HG02763 (cell line): ENCODE measurements at regions not wholly inside any gene's neighbourhood (a gene's known extent, or its start where the extent isn't known, plus 50 kb on each side); places are given as distances from the start of the nearest gene placed in this dataset.
"Not testable (repeated sequence)": the region's sequence is repeated elsewhere in the genome, so short reads cannot be mapped to it uniquely, and the experiment has no call there.

Experiments
- ATAC-seq: cut with Tn5 transposase; IDR thresholded peaks from one replicate; pipeline ENCODE4 v1.9.1; 2021; ENCODE audit warnings: mild to moderate bottlenecking, moderate library complexity; ENCODE audit not compliant: unreplicated experiment

DNA sequence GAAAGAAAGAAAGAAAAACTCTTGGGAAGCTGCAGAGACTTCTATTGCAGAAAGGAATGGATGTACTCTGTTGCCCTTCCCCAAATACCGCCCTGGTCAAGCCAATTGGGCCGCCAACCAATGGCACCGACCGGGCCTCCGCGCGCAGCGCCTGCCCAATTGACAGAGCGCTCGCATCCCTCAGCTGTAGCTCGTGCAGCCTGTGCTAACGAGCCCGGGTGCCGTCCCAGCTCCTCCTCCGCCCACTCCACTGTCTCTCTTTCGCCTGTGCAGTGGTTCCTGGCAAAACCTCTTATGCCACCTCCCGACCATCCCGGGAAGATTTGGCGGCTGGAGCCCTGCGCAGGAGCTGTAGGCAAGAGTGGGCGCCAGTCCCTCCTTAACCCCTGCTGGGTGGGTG lies 304.2 kb upstream of the DPP6 start:
- not testable (repeated sequence) for ATAC-seq

DNA sequence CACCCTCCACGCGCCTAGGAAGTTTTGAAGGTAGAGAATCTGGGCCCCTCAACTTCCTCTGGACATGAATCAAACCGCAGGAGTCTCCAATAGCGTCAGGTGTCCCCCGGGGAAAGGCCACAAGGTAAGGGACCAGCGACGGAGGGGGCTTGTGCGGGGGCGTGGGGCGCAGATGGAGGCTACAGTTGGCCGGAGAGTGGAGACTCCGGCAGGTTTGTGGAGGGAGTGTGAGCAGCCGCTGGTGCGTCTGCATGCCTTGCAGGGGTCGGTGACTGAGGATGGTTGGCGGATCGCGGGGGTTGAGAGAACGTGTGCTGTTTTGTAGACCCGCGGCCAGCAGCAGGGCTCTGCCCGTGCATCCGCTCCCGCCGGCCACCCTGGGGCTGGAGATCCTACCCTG lies 303.3 kb upstream of the DPP6 start:
- ATAC-seq: not testable (repeated sequence)

DNA sequence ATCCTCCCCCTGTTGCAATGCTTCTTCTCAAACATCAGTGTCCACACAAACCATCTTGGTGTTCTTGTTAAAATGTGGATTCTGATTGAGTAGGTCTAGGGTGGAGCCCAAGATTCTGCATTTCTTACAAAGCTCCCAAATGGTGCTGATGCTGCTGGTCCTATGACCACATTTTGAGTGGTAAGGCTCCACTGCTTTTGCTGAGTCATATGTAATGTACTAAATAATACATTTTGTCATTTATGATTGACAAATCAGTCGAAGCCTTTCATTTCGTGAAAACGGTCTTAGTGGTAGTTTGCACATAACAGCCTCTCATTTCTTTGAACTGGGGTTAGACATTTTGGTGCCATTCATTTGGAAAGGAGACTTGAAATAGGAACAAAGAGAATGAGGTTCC lies 286.3 kb upstream of the DPP6 start:
- ATAC-seq: not testable (repeated sequence)

DNA sequence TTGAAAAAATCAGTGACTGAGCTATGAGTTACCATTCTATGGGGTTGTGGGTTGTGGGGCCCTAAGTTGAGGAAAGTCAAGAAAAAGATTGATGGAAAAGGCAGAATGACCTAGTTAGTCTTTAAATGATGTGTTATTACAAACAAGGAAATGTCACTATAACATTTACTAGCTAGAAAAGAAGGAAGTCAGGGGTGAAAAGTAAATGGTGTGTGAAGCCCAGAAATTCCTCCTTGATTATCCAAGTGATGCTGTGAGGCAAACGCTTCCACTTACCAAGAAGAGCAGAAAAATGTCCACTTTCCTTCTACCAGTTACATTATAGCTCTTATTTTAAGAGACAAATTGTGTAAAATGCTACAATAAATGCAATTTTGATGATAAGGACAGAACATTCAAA lies 285.3 kb upstream of the DPP6 start:
- ATAC-seq: not testable (repeated sequence)

DNA sequence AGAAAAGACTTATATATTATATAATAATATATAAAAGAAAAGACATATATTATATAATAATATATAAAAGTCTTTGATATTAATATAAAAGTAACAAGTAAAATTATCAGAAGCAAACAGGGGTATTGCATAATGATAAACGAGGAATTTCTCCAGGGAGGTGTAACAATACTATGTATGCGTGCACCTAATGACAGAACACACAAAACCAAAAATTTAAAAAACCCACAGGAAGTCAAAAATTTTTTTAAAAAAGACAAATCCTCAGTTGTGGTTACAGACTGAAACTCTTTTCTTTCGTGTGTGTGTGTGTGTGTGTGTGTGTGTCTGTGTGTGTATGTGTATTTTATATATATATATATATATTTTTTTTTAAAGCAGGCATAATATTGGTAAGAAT lies 279.2 kb upstream of the DPP6 start:
- ATAC-seq: no peak

DNA sequence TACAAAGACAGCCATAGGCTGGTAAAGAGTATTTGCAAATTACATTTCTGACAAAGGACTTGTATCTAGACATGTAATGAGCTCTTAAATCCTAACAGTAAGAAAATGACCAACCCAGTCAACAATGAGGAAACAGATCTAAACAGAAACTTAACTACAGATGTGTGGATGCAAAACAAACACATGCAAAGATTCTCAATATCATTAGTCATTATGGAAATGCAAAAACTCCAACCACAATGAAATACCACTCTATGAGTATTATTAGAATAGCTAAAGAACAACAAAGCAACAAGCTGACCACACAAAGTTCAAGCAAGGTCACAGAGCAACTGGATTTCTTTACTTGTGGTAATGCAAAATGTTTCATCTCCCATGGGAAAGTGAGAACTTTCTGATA lies 275.3 kb upstream of the DPP6 start:
- not testable (repeated sequence) for ATAC-seq

DNA sequence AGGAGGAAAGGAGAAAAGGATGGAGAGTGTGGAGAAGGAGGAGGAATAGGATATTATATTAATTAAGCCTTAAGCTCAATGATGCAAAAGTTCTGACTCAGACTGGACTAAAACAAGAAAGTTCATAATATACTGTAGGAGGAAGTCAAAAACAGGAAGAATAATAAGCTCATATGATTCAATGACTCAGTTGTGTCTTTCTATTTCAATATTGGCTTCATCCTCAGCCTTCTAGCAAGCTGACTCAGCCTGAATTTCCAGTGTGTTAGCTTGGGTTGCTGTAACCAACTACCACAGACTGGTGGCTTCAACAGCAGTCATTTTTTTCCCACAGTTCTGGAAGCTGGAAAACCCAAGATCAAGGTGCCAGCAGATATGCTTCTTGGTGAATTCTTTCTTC lies 254.8 kb upstream of the DPP6 start:
- ATAC-seq: not testable (repeated sequence)

DNA sequence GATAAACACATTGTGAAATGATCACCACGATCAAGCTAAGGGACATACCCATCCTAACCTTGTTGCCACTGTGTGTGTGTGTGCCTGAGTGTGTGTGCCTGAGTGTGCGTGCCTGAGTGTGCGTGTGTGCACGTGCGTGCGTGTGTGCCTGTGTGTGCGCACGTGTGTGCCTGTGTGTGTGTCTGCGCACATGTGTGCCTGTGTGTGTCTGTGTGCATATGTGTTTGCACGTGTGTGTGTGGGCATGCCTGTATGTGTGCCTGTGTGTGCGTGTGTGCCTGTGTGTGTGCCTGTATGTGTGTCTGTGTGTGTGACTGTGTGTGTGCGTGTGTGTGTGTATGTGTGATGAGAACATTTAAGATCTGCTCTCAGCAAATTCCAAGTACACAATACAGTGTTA lies 244.1 kb upstream of the DPP6 start:
- no peak for ATAC-seq

DNA sequence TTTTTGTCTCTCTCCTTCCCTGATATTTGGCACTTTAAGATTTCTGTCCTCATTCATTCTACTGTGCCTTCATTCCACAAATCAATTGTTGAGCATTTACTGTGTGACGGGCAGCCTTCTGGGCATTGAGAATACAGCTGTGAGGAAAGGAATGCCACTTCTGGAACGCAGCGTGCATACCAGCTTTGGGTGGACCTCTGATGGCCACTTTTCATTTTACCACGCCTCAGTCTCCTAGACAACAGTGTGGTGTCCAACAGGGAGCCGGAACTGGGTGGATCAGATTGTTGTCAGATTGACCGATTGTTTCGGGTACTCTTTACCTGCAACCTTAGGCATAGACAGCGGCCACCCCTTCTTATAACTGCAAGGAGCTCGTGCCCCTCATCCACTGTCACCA lies 222.7 kb upstream of the DPP6 start:
- ATAC-seq: no peak

DNA sequence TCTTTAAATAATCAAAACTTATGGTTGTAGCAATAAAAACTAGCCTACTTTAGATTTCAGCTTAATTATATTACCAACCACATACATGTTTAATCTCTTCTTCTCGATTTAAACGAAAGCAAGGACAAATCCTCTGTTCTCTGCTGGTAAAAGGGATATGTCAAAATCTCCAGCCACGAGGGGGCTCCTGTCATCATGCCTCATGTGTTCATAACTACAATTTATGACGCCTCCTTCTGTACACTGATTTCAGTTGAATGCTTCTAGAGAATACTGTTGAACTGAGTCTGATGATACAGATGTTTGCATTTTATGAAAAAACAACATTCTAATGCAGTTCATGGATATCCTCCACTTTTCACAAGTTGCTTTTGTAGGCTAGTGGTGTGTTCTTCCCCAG lies 220.0 kb upstream of the DPP6 start:
- no peak for ATAC-seq

DNA sequence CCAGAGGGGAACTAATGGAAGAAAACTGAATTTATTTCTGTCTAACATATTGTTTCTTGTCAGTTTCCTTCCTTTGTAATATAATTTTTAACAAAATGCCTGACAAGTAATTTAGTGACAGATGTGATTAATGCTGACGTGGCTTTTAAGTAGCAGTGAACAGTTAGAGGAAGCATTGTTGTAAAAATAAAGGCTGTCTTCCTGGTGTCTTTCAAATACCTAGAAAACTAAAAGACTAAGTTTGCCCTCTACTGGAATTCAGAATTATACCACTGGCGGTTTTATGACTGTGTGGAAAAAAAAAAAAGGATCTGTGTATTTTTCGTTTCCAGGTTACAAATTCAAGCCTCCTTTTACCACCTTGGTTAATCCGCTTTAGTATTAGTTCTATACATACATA lies 217.1 kb upstream of the DPP6 start:
- ATAC-seq: no peak

DNA sequence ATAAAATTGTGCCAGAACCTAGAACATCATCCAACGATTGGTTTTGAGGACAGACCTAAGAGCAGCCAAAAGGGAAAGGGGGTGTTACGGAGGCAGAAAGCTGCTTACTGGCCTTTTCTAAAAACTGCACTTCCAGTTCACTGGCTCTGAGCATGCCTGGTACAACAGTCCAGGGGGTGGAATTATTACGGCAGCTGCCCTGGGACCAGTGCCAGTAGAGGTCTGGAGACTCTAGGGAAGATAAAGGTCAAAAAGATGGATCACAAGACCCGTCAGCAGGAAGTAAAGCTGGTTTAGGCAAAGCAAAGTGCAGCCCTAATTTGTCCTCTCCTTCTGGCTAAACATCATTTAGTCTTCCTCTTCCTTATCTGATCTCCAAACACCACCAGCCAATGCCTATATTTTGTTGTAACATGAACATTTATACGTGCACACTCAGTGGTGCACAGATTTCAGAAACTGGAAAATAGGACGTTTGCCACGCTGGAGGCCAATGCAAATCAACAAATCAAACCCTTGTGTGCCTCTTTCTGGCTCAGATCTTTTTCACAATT lies 216.4 kb upstream of the DPP6 start:
- ATAC-seq: no peak

DNA sequence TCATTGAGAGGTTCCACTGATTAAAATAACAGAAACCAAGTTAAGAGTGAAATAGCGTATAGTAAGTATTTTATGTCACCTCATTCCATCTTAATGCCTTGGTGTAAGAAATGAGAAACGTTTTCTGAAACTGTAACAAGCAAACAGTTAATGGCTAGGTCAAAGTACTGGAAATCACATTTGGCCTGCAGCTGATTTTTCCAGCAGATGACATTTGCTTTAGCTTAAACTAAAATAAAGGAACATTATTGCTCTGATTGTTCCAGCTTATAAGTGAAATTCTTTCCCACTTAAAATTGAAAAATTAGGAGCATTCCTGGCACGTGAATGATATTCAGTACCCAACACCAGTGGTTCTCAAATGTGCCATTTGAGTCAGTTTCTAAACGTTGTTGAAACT lies 213.6 kb upstream of the DPP6 start:
- no peak for ATAC-seq

DNA sequence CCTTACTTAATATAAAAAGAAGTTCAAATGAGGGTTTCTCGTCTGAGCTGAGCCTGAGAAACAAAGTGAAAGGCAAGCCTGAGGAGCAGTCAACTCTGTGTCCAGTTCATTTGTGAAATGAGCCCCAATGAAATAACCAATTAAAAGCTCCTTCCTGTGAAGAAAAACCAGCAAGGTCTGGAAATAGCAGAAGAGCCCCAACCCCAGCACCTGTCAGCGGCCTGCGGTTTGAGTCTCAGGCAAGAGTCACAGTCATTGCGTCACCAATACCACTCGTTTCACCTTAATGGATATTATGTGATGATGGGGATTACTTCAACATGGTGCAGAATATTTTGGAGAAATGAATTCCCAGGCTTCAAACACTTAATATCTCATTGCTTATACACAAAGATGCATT lies 211.3 kb upstream of the DPP6 start:
- ATAC-seq: no peak

DNA sequence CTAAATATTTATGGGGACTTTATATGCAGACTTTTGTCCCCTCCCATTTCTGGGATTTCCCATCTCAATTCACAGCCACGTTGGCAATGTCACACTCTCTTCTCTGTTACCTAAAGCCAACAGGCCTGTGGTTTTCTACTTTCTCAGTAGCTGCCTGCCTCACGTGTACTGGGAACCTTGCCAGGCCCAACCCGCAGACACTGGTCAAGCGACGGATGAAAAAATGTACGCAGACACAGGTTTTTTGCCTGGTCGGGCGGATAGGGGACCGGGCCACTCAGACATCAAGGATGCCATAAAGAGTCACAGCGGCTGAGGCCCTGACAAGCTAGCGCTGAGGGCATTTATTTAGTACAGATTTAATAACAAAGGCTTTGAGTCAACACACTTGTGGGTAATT lies 204.4 kb upstream of the DPP6 start:
- ATAC-seq: no peak

DNA sequence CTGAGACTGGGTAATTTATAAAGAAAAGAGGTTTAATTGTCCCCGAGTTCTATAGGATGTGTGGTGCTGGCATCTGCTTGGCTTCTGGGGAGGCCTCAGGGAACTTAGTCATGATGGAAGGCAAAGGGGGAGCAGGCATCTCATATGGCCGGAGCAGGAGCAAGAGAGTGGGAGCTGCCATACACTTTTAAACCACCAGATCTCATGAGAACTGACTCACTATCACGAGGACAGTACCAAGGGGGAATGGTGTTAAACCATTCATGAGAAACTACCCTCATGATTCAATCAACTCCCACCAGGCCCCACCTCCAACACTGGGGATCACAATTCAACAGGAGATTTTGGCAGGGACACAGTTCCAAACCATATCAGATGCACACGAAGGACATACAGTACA lies 199.9 kb upstream of the DPP6 start:
- no peak for ATAC-seq

DNA sequence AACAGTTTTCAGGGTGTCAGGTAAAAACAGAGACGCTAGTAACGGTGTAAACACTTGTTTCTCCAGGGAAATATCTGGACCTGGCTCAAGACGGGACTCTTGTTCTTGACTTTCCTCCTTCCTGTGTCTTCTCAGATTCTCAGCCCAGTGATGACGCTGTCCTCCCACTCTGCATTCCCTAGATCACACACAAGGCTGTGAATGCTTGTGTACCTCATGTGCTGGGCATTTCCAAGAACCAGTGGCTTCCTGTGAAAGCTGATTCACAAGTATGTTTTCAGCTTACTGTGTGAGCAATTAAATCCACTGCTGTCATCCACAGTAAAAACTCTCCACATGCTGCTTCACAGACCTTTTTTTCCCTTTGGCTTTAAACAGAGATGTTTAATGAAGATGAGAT lies 193.8 kb upstream of the DPP6 start:
- no peak for ATAC-seq

DNA sequence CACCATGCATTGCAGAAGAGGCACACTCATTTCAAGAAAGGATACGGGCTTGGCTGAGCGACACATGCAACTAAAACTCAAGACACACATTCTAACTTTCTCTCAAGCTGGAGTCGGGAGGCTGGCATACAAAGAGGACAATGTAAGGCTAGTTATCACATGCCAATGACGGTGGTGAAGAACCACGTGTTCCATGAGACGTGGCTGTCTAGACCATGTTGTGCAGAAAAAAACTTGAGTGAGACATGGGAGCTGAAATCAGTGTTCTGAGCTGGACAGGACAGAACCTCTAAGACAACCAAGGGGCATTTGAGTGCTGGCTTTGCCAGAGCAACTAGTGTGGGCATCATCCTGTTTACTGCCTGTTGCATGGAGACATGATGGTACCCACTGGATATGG lies 193.0 kb upstream of the DPP6 start:
- no peak for ATAC-seq

DNA sequence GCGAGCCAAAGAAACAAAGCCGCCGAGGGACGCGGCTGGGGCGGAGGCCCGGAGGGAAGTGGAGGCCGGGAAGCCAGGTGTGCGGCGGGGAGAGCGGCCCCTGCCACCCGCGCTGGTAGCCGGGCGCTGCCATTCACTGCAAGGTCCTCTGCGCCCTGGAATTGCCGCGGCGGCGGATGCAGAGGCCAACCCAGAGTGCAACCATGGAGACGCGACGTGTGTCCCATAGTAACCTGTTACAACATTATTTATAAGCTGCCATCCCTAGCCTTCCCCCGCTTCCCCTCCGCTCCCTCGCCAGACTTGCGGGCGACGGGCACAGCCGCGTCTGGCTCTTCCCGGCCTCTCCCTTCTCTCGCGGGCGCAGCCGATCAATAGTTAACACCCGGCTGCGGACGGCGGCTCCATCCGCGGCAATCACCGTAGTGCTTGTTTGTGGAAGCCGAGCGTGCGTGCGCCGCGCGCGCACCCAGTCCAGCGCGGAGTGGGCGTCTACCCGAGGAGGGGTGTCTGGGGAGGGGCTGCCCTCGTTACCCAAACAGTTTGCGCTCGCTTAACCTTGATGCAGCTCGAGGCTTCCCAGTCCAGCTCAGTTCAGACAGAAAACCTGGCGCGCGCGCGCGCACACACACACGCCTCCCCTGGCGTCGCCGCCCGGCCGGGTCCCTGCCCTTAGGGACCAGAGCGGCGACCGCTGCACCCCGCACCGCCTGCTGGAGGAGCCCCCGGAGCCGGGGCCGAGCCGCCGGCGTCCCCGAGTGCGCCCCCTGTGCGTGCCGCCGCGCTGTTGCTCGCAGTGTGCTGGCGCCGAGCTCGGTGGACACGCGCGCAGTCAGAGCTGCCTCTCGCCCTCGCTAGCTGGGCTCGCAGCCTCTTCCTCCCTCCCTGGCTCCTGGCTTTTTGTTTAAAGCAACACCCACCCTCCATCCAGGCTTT lies 165.4 kb upstream of the DPP6 start:
- no peak for ATAC-seq

DNA sequence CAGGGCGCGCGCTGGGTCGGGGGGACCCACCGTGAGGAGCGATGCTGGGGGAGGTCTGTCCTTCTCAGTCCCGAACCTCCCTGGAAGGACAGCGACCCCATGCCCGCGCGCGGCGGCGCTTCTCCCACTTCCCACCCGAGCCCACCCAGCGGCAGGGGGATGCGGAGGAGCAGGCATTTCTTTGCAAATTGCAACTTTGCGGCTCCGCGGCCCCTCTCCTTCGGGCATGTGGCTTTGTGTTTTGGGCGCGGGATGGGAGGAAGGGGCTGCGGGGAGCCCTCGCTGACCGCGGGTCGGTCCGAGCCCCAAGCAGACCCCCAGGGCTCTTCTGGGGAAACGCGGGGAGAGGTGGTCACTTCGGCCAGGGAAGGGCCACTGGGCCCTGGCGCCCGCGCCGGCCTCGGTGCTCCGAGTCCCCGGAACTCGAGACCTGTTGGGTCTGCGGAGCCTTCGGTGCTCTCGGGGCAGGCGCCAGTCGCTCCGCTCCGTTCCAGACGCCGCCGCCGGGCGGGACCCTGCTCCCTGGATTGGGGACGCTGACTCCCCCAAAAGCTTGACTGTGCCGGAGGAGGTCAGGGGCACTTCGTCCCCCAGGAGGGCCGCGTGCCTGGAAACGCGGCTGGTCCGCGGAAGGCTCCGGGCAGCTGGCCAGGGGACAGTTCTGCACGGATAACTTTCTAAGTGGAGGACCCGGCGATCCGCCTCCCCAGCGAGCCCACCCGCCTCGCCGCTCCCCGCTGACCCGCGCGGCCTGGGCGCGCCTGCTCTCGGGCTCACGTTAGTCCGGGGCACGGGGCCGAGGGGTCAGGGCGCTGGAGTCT lies 164.2 kb upstream of the DPP6 start:
- no peak for ATAC-seq

DNA sequence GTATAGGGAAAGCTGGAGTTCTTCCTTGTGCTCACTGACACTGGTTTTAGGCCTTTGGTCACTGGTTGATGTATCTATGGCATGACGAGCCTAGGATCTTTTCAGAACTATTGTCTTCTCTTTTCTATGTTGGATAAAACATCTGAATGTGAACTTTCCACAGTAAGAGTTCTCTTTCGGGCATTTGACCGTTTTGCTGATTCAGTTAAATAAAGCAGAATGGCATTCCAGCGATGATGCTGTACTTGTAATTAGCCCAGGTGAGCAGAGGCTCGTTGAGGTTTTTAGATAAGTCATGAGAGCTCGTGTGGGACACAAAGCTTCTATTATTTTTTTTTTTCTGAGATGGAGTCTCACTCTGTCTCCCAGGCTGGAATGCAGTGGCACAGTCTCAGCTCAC lies 160.2 kb upstream of the DPP6 start:
- ATAC-seq: no peak

DNA sequence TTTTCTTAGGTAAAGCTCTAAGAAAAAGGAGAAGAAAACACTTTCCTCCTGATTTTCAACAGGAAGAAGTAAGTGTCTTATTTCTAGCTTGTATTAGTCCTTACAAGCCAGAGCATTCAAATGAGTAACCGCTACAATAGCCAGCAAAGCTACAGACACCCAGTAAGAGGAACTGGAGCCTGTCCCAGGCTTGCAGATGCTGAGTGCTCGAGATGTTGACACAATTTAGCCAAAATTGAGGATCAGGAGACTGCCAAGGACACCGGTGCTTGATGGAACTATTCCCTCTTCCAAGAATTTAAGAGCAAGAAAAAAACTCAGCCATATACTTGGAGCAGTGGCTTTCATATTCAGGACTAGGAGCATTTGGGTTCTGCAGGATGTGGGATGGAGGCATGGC lies 149.3 kb upstream of the DPP6 start:
- no peak for ATAC-seq
